GM19328 (cell line): ENCODE measurements at regions not wholly inside any gene's neighbourhood (a gene's known extent, or its start where the extent isn't known, plus 50 kb on each side); places are given as distances from the start of the nearest gene placed in this dataset.
"Not testable (repeated sequence)": the region's sequence is repeated elsewhere in the genome, so short reads cannot be mapped to it uniquely, and the experiment has no call there.

Source experiments
- ATAC-seq: cut with Tn5 transposase; IDR thresholded peaks from one replicate; pipeline ENCODE4 v1.9.1; 2021; ENCODE audit warnings: mild to moderate bottlenecking, moderate library complexity; ENCODE audit not compliant: unreplicated experiment

GRCh38 chr3:95815828-95816227 lies 998.6 kb upstream of the EPHA6 start:
- no peak for ATAC-seq

GRCh38 chr3:95826419-95826818 lies 988.0 kb upstream of the EPHA6 start:
- no peak for ATAC-seq

GRCh38 chr3:95832146-95832545 lies 982.2 kb upstream of the EPHA6 start:
- ATAC-seq = no peak

GRCh38 chr3:95860628-95861027 lies 953.8 kb upstream of the EPHA6 start:
- not testable (repeated sequence) for ATAC-seq

- ATAC-seq = no peak
These were observed 930.6 kb upstream of the EPHA6 start for GRCh38 chr3:95883801-95884200.

- ATAC-seq = no peak
These were observed 927.8 kb upstream of the EPHA6 start for GRCh38 chr3:95886616-95887015.

- no peak for ATAC-seq
These were observed 927.3 kb upstream of the EPHA6 start for GRCh38 chr3:95887114-95887513.

GRCh38 chr3:95894820-95895219 lies 919.6 kb upstream of the EPHA6 start:
- ATAC-seq = no peak

- ATAC-seq = no peak
These were observed 914.9 kb upstream of the EPHA6 start for GRCh38 chr3:95899494-95899893.

- no peak for ATAC-seq
These were observed 914.5 kb upstream of the EPHA6 start for GRCh38 chr3:95899911-95900310.

- no peak for ATAC-seq
These were observed 912.4 kb upstream of the EPHA6 start for GRCh38 chr3:95901948-95902347.

GRCh38 chr3:95905182-95905581 lies 909.2 kb upstream of the EPHA6 start:
- ATAC-seq = no peak

GRCh38 chr3:95911767-95912166 lies 902.6 kb upstream of the EPHA6 start:
- ATAC-seq = no peak

GRCh38 chr3:95923496-95924210 lies 890.7 kb upstream of the EPHA6 start:
- ATAC-seq = no peak

- ATAC-seq = no peak
These were observed 887.4 kb upstream of the EPHA6 start for GRCh38 chr3:95926904-95927501.

- ATAC-seq = no peak
These were observed 880.2 kb upstream of the EPHA6 start for GRCh38 chr3:95934181-95934580.

- no peak for ATAC-seq
These were observed 875.1 kb upstream of the EPHA6 start for GRCh38 chr3:95939235-95939809.

- no peak for ATAC-seq
These were observed 848.6 kb upstream of the EPHA6 start for GRCh38 chr3:95965704-95966336.

- no peak for ATAC-seq
These were observed 842.8 kb upstream of the EPHA6 start for GRCh38 chr3:95971573-95971972.

GRCh38 chr3:95994338-95994737 lies 820.1 kb upstream of the EPHA6 start:
- ATAC-seq = no peak

- no peak for ATAC-seq
These were observed 813.4 kb upstream of the EPHA6 start for GRCh38 chr3:96000966-96001365.

- ATAC-seq = no peak
These were observed 806.7 kb upstream of the EPHA6 start for GRCh38 chr3:96007650-96008195.
